8988T (cell line): ENCODE measurements at regions not wholly inside any gene's neighbourhood (a gene's known extent, or its start where the extent isn't known, plus 50 kb on each side); places are given as distances from the start of the nearest gene placed in this dataset.

Experiments used
- DNase-seq: peaks from one replicate; pipeline ENCODE4 v3.0.0; 2011

- no peak for DNase-seq
Measured at GRCh38 chr9:20037699-20038098, 248.9 kb upstream of the SLC24A2 start.

- DNase-seq = no peak
Measured at GRCh38 chr9:20033511-20033910, 244.7 kb upstream of the SLC24A2 start.

GRCh38 chr9:20032413-20033006 lies 243.7 kb upstream of the SLC24A2 start:
- DNase-seq = no peak

GRCh38 chr9:20031836-20032235 lies 243.0 kb upstream of the SLC24A2 start:
- no peak for DNase-seq

- DNase-seq = no peak
Measured at GRCh38 chr9:20030671-20031070, 241.8 kb upstream of the SLC24A2 start.

GRCh38 chr9:20030221-20030620 lies 241.4 kb upstream of the SLC24A2 start:
- DNase-seq = no peak

GRCh38 chr9:20028849-20029231 lies 240.0 kb upstream of the SLC24A2 start:
- no peak for DNase-seq

- DNase-seq = no peak
Measured at GRCh38 chr9:20028192-20028848, 239.5 kb upstream of the SLC24A2 start.

GRCh38 chr9:20023961-20024571 lies 235.2 kb upstream of the SLC24A2 start:
- DNase-seq = no peak

GRCh38 chr9:20023210-20023905 lies 234.5 kb upstream of the SLC24A2 start:
- no peak for DNase-seq

GRCh38 chr9:20022410-20022809 lies 233.6 kb upstream of the SLC24A2 start:
- DNase-seq = no peak

GRCh38 chr9:20016611-20017010 lies 227.8 kb upstream of the SLC24A2 start:
- no peak for DNase-seq

GRCh38 chr9:20015427-20015931 lies 226.6 kb upstream of the SLC24A2 start:
- no peak for DNase-seq

- DNase-seq = no peak
Measured at GRCh38 chr9:20014168-20014567, 225.3 kb upstream of the SLC24A2 start.

- no peak for DNase-seq
Measured at GRCh38 chr9:20012232-20012631, 223.4 kb upstream of the SLC24A2 start.

GRCh38 chr9:20009606-20010005 lies 220.8 kb upstream of the SLC24A2 start:
- no peak for DNase-seq

- no peak for DNase-seq
Measured at GRCh38 chr9:20002011-20002410, 213.2 kb upstream of the SLC24A2 start.

- DNase-seq = no peak
Measured at GRCh38 chr9:20001058-20001457, 212.2 kb upstream of the SLC24A2 start.

- DNase-seq = peak; percentile 20
Measured at GRCh38 chr9:19999491-20000057, 210.7 kb upstream of the SLC24A2 start.

GRCh38 chr9:19998823-19999455 lies 210.1 kb upstream of the SLC24A2 start:
- DNase-seq = no peak

GRCh38 chr9:19998153-19998552 lies 209.3 kb upstream of the SLC24A2 start:
- no peak for DNase-seq

- no peak for DNase-seq
Measured at GRCh38 chr9:19995619-19996018, 206.8 kb upstream of the SLC24A2 start.

GRCh38 chr9:19994296-19994695 lies 205.5 kb upstream of the SLC24A2 start:
- no peak for DNase-seq
